SK-N-SH (cell line): ENCODE measurements at regions not wholly inside any gene's neighbourhood (a gene's known extent, or its start where the extent isn't known, plus 50 kb on each side); places are given as distances from the start of the nearest gene placed in this dataset.

Experiments used
- CTCF ChIA-PET: fragments of 300-600, 350-600 bp; formaldehyde crosslinking; extraction: SDS; loops from one replicate; lab custom pipeline; 2021; lab: Yijun Ruan, JAX
- POLR2A ChIA-PET: fragments of 350-600 bp; sonication (Branson Sonifier 250); formaldehyde crosslinking; extraction: SDS; loops from one replicate; lab custom pipeline; 2020; ENCODE audit warnings: antibody characterized with exemption, inconsistent platforms; lab: Yijun Ruan, JAX
- DNase-seq: peaks from one replicate; pipeline ENCODE4 v3.0.0; 2012
- H2AFZ ChIP-seq: fragments of 200-600 bp; sonication (generic); 2 replicates; pipeline ENCODE4 v1.8.1; 2016; ENCODE audit warnings: antibody characterized with exemption, mild to moderate bottlenecking, low read depth
- H3F3A ChIP-seq: fragments of 200-600 bp; sonication (generic); replicated peaks from 2 replicates; pipeline ENCODE3; 2016; ENCODE audit warnings: antibody characterized with exemption, mild to moderate bottlenecking; ENCODE audit not compliant: insufficient read depth
- H3K27ac ChIP-seq, 2 experiments: fragments of 200-500 bp in 1 of 2; fragments of 200-600 bp in 1 of 2; sonication (Bioruptor generic) in 1 of 2; sonication (generic), shearing (Covaris generic) in 1 of 2; 2 replicates each; pipeline versions ENCODE4 v1.5.1 to v1.6.1; 2014 to 2016; ENCODE audit warnings: low read depth in 2 of 2, inconsistent platforms in 1 of 2, low read length in 1 of 2, mild to moderate bottlenecking in 1 of 2, mixed read lengths in 1 of 2
- H3K27me3 ChIP-seq: fragments of 200-600 bp; sonication (generic), shearing (Covaris generic); 2 replicates; pipeline ENCODE4 v1.6.1; 2016; ENCODE audit warnings: mixed run types; ENCODE audit not compliant: insufficient read depth
- H3K36me3 ChIP-seq, 2 experiments: fragments of 200-500 bp in 1 of 2; fragments of 200-600 bp in 1 of 2; sonication (Bioruptor generic) in 1 of 2; sonication (generic) in 1 of 2; replicated peaks in 1 of 2; 2 replicates each; pipeline versions ENCODE3 to v1.5.1; 2014 to 2016; ENCODE audit warnings: low read length in 1 of 2, mild to moderate bottlenecking in 1 of 2; ENCODE audit not compliant: insufficient read depth in 2 of 2, control insufficient read depth in 1 of 2
- H3K4me1 ChIP-seq, 2 experiments: fragments of 200-500 bp in 1 of 2; fragments of 200-600 bp in 1 of 2; sonication (Bioruptor generic) in 1 of 2; sonication (generic), shearing (Covaris generic) in 1 of 2; 2 replicates each; pipeline versions ENCODE4 v1.5.1 to v1.6.1; 2014 to 2016; ENCODE audit warnings: low read depth in 1 of 2, low read length in 1 of 2, mixed run types in 1 of 2; ENCODE audit not compliant: insufficient read depth in 2 of 2, control insufficient read depth in 1 of 2
- H3K4me2 ChIP-seq: fragments of 200-600 bp; sonication (generic), shearing (Covaris generic); 2 replicates; pipeline ENCODE4 v1.6.1; 2017; ENCODE audit warnings: mixed run types
- H3K4me3 ChIP-seq, 2 experiments: fragments of 200-500 bp in 1 of 2; fragments of 200-600 bp in 1 of 2; sonication (Bioruptor generic) in 1 of 2; sonication (generic), shearing (Covaris generic) in 1 of 2; 2 replicates each; pipeline versions ENCODE4 v1.5.1 to v1.8.1; 2014 to 2016; ENCODE audit warnings: low read depth in 2 of 2, inconsistent platforms in 1 of 2, low read length in 1 of 2, mild to moderate bottlenecking in 1 of 2, mixed read lengths in 1 of 2, moderate library complexity in 1 of 2
- H3K79me2 ChIP-seq: fragments of 200-600 bp; sonication (generic); 2 replicates; pipeline ENCODE4 v1.8.1; 2017; ENCODE audit warnings: mild to moderate bottlenecking; ENCODE audit not compliant: insufficient read depth
- H3K9ac ChIP-seq: fragments of 200-600 bp; sonication (generic); 2 replicates; pipeline ENCODE4 v1.6.1; 2017; ENCODE audit warnings: mixed run types
- H3K9me2 ChIP-seq: fragments of 200-600 bp; sonication (generic); 2 replicates; pipeline ENCODE4 v1.6.1; 2017; ENCODE audit warnings: mixed run types
- H3K9me3 ChIP-seq: fragments of 200-600 bp; sonication (generic); 2 replicates; pipeline ENCODE4 v1.6.1; 2017; ENCODE audit warnings: mixed run types, mild to moderate bottlenecking, moderate library complexity
- H4K20me1 ChIP-seq: fragments of 200-600 bp; sonication (generic); 2 replicates; pipeline ENCODE4 v1.6.1; 2017; ENCODE audit warnings: mild to moderate bottlenecking, mixed run types; ENCODE audit not compliant: insufficient read depth
- CTCF ChIP-seq: fragments of 200-600 bp; sonication (generic); IDR thresholded peaks from 2 replicates; pipeline ENCODE4 v1.6.1; 2017; ENCODE audit warnings: antibody characterized with exemption, mild to moderate bottlenecking, moderate library complexity
- ELF1 ChIP-seq: IDR thresholded peaks from 2 replicates; pipeline ENCODE4 v1.4.0; 2012
- EP300 ChIP-seq, 2 experiments: IDR thresholded peaks; 2 replicates each; pipeline versions ENCODE4 v1.4.0 to v1.6.1; 2012; ENCODE audit warnings: borderline replicate concordance in 1 of 2, low read depth in 1 of 2, low read length in 1 of 2
- FOXJ3 ChIP-seq: sonication (generic); formaldehyde crosslinking; IDR thresholded peaks from 2 replicates; pipeline ENCODE4 v1.5.1; 2020; ENCODE audit warnings: mild to moderate bottlenecking, missing genetic modification reagents
- IRF3 ChIP-seq: fragments of 150-350 bp; IDR thresholded peaks from 2 replicates; pipeline ENCODE4 v1.6.1; 2016; ENCODE audit warnings: mild to moderate bottlenecking, low read depth, low read length
- JUND ChIP-seq: IDR thresholded peaks from 2 replicates; pipeline ENCODE4 v1.4.0; 2012
- MXI1 ChIP-seq: IDR thresholded peaks from 2 replicates; pipeline ENCODE4 v1.6.1; 2012; ENCODE audit warnings: mild to moderate bottlenecking, low read depth, low read length, improper control_type of control experiment
- PBX3 ChIP-seq: IDR thresholded peaks from 2 replicates; pipeline ENCODE4; 2012
- POLR2AphosphoS5 ChIP-seq: IDR thresholded peaks from 2 replicates; pipeline ENCODE4 v1.6.1; 2012; ENCODE audit warnings: low read depth, low read length
- RAD21 ChIP-seq: IDR thresholded peaks from 2 replicates; pipeline ENCODE4 v1.6.1; 2012; ENCODE audit warnings: mild to moderate bottlenecking, low read length
- RCOR1 ChIP-seq: fragments of 150-350 bp; IDR thresholded peaks from 2 replicates; pipeline ENCODE4 v1.6.1; 2017; ENCODE audit warnings: antibody characterized with exemption, low read length
- RFX5 ChIP-seq: IDR thresholded peaks from 2 replicates; pipeline ENCODE4 v1.6.1; 2012; ENCODE audit warnings: mild to moderate bottlenecking, improper control_type of control experiment, low read length
- TAF1 ChIP-seq: IDR thresholded peaks from 2 replicates; pipeline ENCODE4 v1.6.1; 2012; ENCODE audit warnings: low read depth, mild to moderate bottlenecking, low read length, moderate library complexity, borderline replicate concordance
- TCF12 ChIP-seq: IDR thresholded peaks from 2 replicates; pipeline ENCODE4 v1.4.0; 2012
- TEAD4 ChIP-seq: IDR thresholded peaks from 2 replicates; pipeline ENCODE4 v1.4.0; 2012; ENCODE audit warnings: mild to moderate bottlenecking, borderline replicate concordance; ENCODE audit not compliant: insufficient read depth
- USF2 ChIP-seq: fragments of 150-350 bp; IDR thresholded peaks from 2 replicates; pipeline ENCODE4 v1.6.1; 2017; ENCODE audit warnings: antibody characterized with exemption, low read length, low read depth, borderline replicate concordance
- YY1 ChIP-seq: IDR thresholded peaks from 2 replicates; pipeline ENCODE4 v1.4.0; 2012; ENCODE audit warnings: low read depth, mild to moderate bottlenecking
- ZBTB33 ChIP-seq: IDR thresholded peaks from 2 replicates; pipeline ENCODE4 v1.4.0; 2012; ENCODE audit warnings: low read depth, borderline replicate concordance
- WGBS: methylation state at CpG from one replicate; pipeline ENCODE4 v1.1.6; 2017; ENCODE audit warnings: low lambda C conversion rate; 5-methylcytosine and 5-hydroxymethylcytosine counted together

GRCh38 chr1:47564570-47564969 lies 126.7 kb downstream of the FOXD2 start:
- Histone ChIP-seq H3K27ac (no peak overlapping the region), H3K4me3 (no peak overlapping the region), H3K36me3 (no peaks in the 10 kb centered on the region), H2AFZ (no peak overlapping the region), H3K9ac (no peak overlapping the region), H3K27me3 (no peaks in the 10 kb centered on the region; the same call in 1 of the 2 replicates), H4K20me1 (no peaks in the 10 kb centered on the region), H3F3A (no peaks in the 10 kb centered on the region), H3K4me1 (peaks cover 0 to 6% of the 10 kb centered on the region in 2 experiments; a peak in 2 of 4 replicates), H3K4me2 (no peak overlapping the region), H3K79me2 (no peaks in the 10 kb centered on the region), H3K9me3 (no peaks in the 10 kb centered on the region), H3K9me2 (no peaks in the 10 kb centered on the region)
- TF ChIP-seq USF2: no peak
- TF ChIP-seq ELF1: no peak
- TF ChIP-seq POLR2AphosphoS5: no peak
- no peak for TF ChIP-seq EP300 (IDR thresholded peaks at IDR 0.05; ENCODE audit: borderline replicate concordance in 1 of 2, low read depth in 1 of 2, low read length in 1 of 2)
- no peak for TF ChIP-seq RCOR1
- TF ChIP-seq RAD21: no peak
- no peak for TF ChIP-seq RFX5
- DNase-seq: no peak
- CTCF ChIA-PET: interaction anchor here (1.4 to 1.5 kb wide), 2 partner anchors 10 to 26 kb away, joined by 3 to 4 read pairs; no protein-coding TSS in a partner anchor
- POLR2A ChIA-PET: no interaction called here

- no peak for DNase-seq
- Histone ChIP-seq H3K4me3 (no peak overlapping the region), H3F3A (peaks cover 1% of the 10 kb centered on the region), H3K27me3 (no peaks in the 10 kb centered on the region; the same call in 1 of the 2 replicates), H3K9me3 (no peaks in the 10 kb centered on the region), H4K20me1 (no peaks in the 10 kb centered on the region), H3K79me2 (no peaks in the 10 kb centered on the region), H3K27ac (no peak overlapping the region), H2AFZ (no peak overlapping the region), H3K4me1 (peaks cover 0 to 10% of the 10 kb centered on the region in 2 experiments; a peak in 2 of 4 replicates), H3K36me3 (no peaks in the 10 kb centered on the region), H3K4me2 (no peak overlapping the region), H3K9ac (no peak overlapping the region), H3K9me2 (no peaks in the 10 kb centered on the region)
- no peak for TF ChIP-seq FOXJ3
- no peak for TF ChIP-seq CTCF
- no peak for TF ChIP-seq RFX5
- no peak for TF ChIP-seq MXI1
- TF ChIP-seq TEAD4: no peak
- TF ChIP-seq TCF12: no peak
- TF ChIP-seq JUND: no peak
- TF ChIP-seq PBX3: no peak
- no peak for TF ChIP-seq YY1
- no peak for TF ChIP-seq TAF1
- TF ChIP-seq ZBTB33: no peak
- no peak for TF ChIP-seq IRF3
- no peak for TF ChIP-seq USF2
- ChIA-PET POLR2A (no interaction called here), CTCF (interaction anchor here (0.6 to 1.5 kb wide), 4 partner anchors 10 to 111 kb away, joined by 3 to 4 read pairs (median 3); no protein-coding TSS in a partner anchor)
- WGBS: 86% methylated on average over 2 of the region's 2 CpGs
Measured at GRCh38 chr1:47565092-47565491, 127.2 kb downstream of the FOXD2 start.
